ENCODE measurements at regions not wholly inside any gene's neighbourhood (a gene's known extent, or its start where the extent isn't known, plus 50 kb on each side); places are given as distances from the start of the nearest gene placed in this dataset.

- Mint-ChIP-seq H3K4me3 (no peak overlapping the region), H3K27ac (no peak overlapping the region), H3K9me3 (peaks cover 39% of the 10 kb centered on the region), H3K4me1 (ENCODE audit: low read depth) (no peaks in the 10 kb centered on the region), H3K36me3 (ENCODE audit: low read depth) (no peaks in the 10 kb centered on the region), H3K27me3 (ENCODE audit: insufficient read depth) (no peaks in the 10 kb centered on the region)
- no peak for DNase-seq
- TF ChIP-seq CTCF (IDR thresholded peaks at IDR 0.05), result no peak
Observed at GRCh38 chr12:125983094-125983783, 918.0 kb downstream of the AACS start.

GRCh38 chr12:125983784-125984500, 918.7 kb downstream of the AACS start:
- no peak for TF ChIP-seq CTCF (IDR thresholded peaks at IDR 0.05)
- Mint-ChIP-seq H3K9me3 (peaks cover 36% of the 10 kb centered on the region), H3K36me3 (ENCODE audit: low read depth) (no peaks in the 10 kb centered on the region), H3K4me1 (ENCODE audit: low read depth) (no peaks in the 10 kb centered on the region), H3K4me3 (no peak overlapping the region), H3K27ac (no peak overlapping the region), H3K27me3 (ENCODE audit: insufficient read depth) (no peaks in the 10 kb centered on the region)
- no peak for DNase-seq

GRCh38 chr12:125988545-125988944, 923.3 kb downstream of the AACS start:
- H3K36me3 Mint-ChIP-seq (ENCODE audit: low read depth), result no peaks in the 10 kb centered on the region
- H3K4me3 Mint-ChIP-seq, result no peak overlapping the region
- no peaks in the 10 kb centered on the region for H3K27me3 Mint-ChIP-seq (ENCODE audit: insufficient read depth)
- peaks cover 27% of the 10 kb centered on the region for H3K9me3 Mint-ChIP-seq
- no peak for DNase-seq
- H3K27ac Mint-ChIP-seq, result no peak overlapping the region
- TF ChIP-seq CTCF (IDR thresholded peaks at IDR 0.05), result no peak
- no peaks in the 10 kb centered on the region for H3K4me1 Mint-ChIP-seq (ENCODE audit: low read depth)

- no peaks in the 10 kb centered on the region for H3K36me3 Mint-ChIP-seq (ENCODE audit: low read depth)
- H3K4me1 Mint-ChIP-seq (ENCODE audit: low read depth), result no peaks in the 10 kb centered on the region
- TF ChIP-seq CTCF (IDR thresholded peaks at IDR 0.05), result no peak
- H3K27me3 Mint-ChIP-seq (ENCODE audit: insufficient read depth), result no peaks in the 10 kb centered on the region
- no peak overlapping the region for H3K4me3 Mint-ChIP-seq
- DNase-seq, result no peak
- H3K9me3 Mint-ChIP-seq, result peaks cover 33% of the 10 kb centered on the region
- H3K27ac Mint-ChIP-seq, result no peak overlapping the region
Observed at GRCh38 chr12:125989696-125990095, 924.5 kb downstream of the AACS start.

GRCh38 chr12:125996443-125996842, 931.2 kb downstream of the AACS start:
- H3K27me3 Mint-ChIP-seq (ENCODE audit: insufficient read depth), result no peaks in the 10 kb centered on the region
- no peak for DNase-seq
- no peak for TF ChIP-seq CTCF (IDR thresholded peaks at IDR 0.05)
- H3K4me1 Mint-ChIP-seq (ENCODE audit: low read depth), result no peaks in the 10 kb centered on the region
- H3K36me3 Mint-ChIP-seq (ENCODE audit: low read depth), result no peaks in the 10 kb centered on the region
- no peak overlapping the region for H3K4me3 Mint-ChIP-seq
- H3K27ac Mint-ChIP-seq, result no peak overlapping the region
- peaks cover 66% of the 10 kb centered on the region for H3K9me3 Mint-ChIP-seq
